Neural progenitor cell (in vitro differentiated cells): ENCODE measurements at regions not wholly inside any gene's neighbourhood (a gene's known extent, or its start where the extent isn't known, plus 50 kb on each side); places are given as distances from the start of the nearest gene placed in this dataset.

Experiments used
- DNase-seq: peaks from one replicate; pipeline ENCODE4 v3.0.0-alpha.2; 2016; ENCODE audit warnings: low spot score
- H2AFZ ChIP-seq: fragments of 200-600 bp; sonication (generic); replicated peaks from 2 replicates; pipeline ENCODE4 v1.6.1; 2016; ENCODE audit warnings: antibody characterized with exemption
- H3F3A ChIP-seq: fragments of 200-600 bp; sonication (generic); 2 replicates; pipeline ENCODE4 v1.6.1; 2016; ENCODE audit warnings: antibody characterized with exemption, low read depth
- H3K27ac ChIP-seq: fragments of 200-600 bp; sonication (generic); 2 replicates; pipeline ENCODE4 v1.5.1; 2016; ENCODE audit warnings: mild to moderate bottlenecking
- H3K27me3 ChIP-seq: fragments of 200-600 bp; sonication (generic); 2 replicates; pipeline ENCODE4 v1.6.1; 2016; ENCODE audit warnings: mild to moderate bottlenecking, moderate library complexity
- H3K36me3 ChIP-seq: fragments of 200-600 bp; sonication (generic); 2 replicates; pipeline ENCODE4 v1.5.1; 2016
- H3K4me1 ChIP-seq: fragments of 200-600 bp; sonication (generic); 2 replicates; pipeline ENCODE4 v1.6.1; 2016; ENCODE audit warnings: mixed run types
- H3K4me2 ChIP-seq: fragments of 200-600 bp; sonication (generic); 2 replicates; pipeline ENCODE4 v1.6.1; 2016
- H3K4me3 ChIP-seq: fragments of 200-600 bp; sonication (generic); 2 replicates; pipeline ENCODE4 v1.5.1; 2016
- H3K79me2 ChIP-seq: fragments of 200-600 bp; sonication (generic); 2 replicates; pipeline ENCODE4 v1.6.1; 2016; ENCODE audit warnings: low read depth
- H3K9ac ChIP-seq: fragments of 200-600 bp; sonication (generic); 2 replicates; pipeline ENCODE4 v1.6.1; 2016
- H3K9me3 ChIP-seq: fragments of 200-600 bp; sonication (generic); 2 replicates; pipeline ENCODE4 v1.5.1; 2016; ENCODE audit warnings: low read depth
- H4K20me1 ChIP-seq: fragments of 200-600 bp; sonication (generic); 2 replicates; pipeline ENCODE4 v1.6.1; 2016; ENCODE audit warnings: low read depth
- H3K27ac Mint-ChIP-seq: 3 replicates; pipeline ENCODE4 v1.8.0; 2021; ENCODE audit warnings: mixed read lengths
- H3K27me3 Mint-ChIP-seq: 2 replicates; pipeline ENCODE4 v1.8.0; 2022; ENCODE audit warnings: low read depth, mild to moderate bottlenecking, inconsistent platforms, moderate library complexity, mixed read lengths; ENCODE audit not compliant: insufficient read depth
- H3K36me3 Mint-ChIP-seq: 3 replicates; pipeline ENCODE4 v1.8.0; 2021; ENCODE audit warnings: mixed read lengths
- H3K4me1 Mint-ChIP-seq: 3 replicates; pipeline ENCODE4 v1.8.0; 2021; ENCODE audit warnings: mixed read lengths
- H3K4me3 Mint-ChIP-seq: 3 replicates; pipeline ENCODE4 v1.8.0; 2021; ENCODE audit warnings: mild to moderate bottlenecking, moderate library complexity, mixed read lengths
- H3K9me3 Mint-ChIP-seq: 3 replicates; pipeline ENCODE4 v1.8.0; 2020; ENCODE audit warnings: mixed read lengths
- CTCF ChIP-seq: fragments of 200-600 bp; sonication (generic); IDR thresholded peaks from 2 replicates; pipeline ENCODE4 v1.5.1; 2017; ENCODE audit warnings: antibody characterized with exemption, mild to moderate bottlenecking
- EZH2 ChIP-seq: fragments of 200-600 bp; sonication (generic); IDR thresholded peaks from 2 replicates; pipeline ENCODE4 v1.6.1; 2017; ENCODE audit warnings: antibody characterized with exemption, mild to moderate bottlenecking, moderate library complexity
- EZH2phosphoT487 ChIP-seq: fragments of 200-600 bp; sonication (generic); IDR thresholded peaks from 2 replicates; pipeline ENCODE4 v1.6.1; 2017; ENCODE audit warnings: antibody characterized with exemption

- TF ChIP-seq EZH2phosphoT487, result no peak
- TF ChIP-seq CTCF, result no peak
- TF ChIP-seq EZH2, result no peak
- H3K9me3 Mint-ChIP-seq, result peaks cover 4% of the 10 kb centered on the region
- peaks cover 3% of the 10 kb centered on the region for H3K27me3 Mint-ChIP-seq
- Histone ChIP-seq H3K4me2 (no peak overlapping the region), H3K9ac (no peak overlapping the region), H3K36me3 (no peaks in the 10 kb centered on the region), H3K9me3 (no peaks in the 10 kb centered on the region), H2AFZ (no peak overlapping the region), H3K4me3 (no peak overlapping the region), H3K27ac (no peak overlapping the region), H3K79me2 (no peaks in the 10 kb centered on the region), H3K27me3 (no peaks in the 10 kb centered on the region), H3K4me1 (peaks cover 5% of the 10 kb centered on the region), H3F3A (peaks cover 5% of the 10 kb centered on the region), H4K20me1 (no peaks in the 10 kb centered on the region)
- DNase-seq, result no peak
- peaks cover 23% of the 10 kb centered on the region for H3K4me1 Mint-ChIP-seq
- no peak overlapping the region for H3K27ac Mint-ChIP-seq
- no peaks in the 10 kb centered on the region for H3K36me3 Mint-ChIP-seq
- H3K4me3 Mint-ChIP-seq, result no peak overlapping the region
Measured at GRCh38 chr1:114235960-114236359, 82.3 kb upstream of the SYT6 start.

GRCh38 chr1:114235281-114235680 is 81.6 kb upstream of the SYT6 start:
- peaks cover 5% of the 10 kb centered on the region for H3K27me3 Mint-ChIP-seq
- Histone ChIP-seq H3K9me3 (no peaks in the 10 kb centered on the region), H3K27ac (no peak overlapping the region), H3K79me2 (no peaks in the 10 kb centered on the region), H3K4me2 (no peak overlapping the region), H3K36me3 (no peaks in the 10 kb centered on the region), H2AFZ (no peak overlapping the region), H3K27me3 (no peaks in the 10 kb centered on the region), H3F3A (peaks cover 9% of the 10 kb centered on the region), H3K9ac (no peak overlapping the region), H3K4me1 (peaks cover 11% of the 10 kb centered on the region), H4K20me1 (no peaks in the 10 kb centered on the region), H3K4me3 (no peak overlapping the region)
- no peak for DNase-seq
- H3K9me3 Mint-ChIP-seq, result no peaks in the 10 kb centered on the region
- no peak overlapping the region for H3K4me3 Mint-ChIP-seq
- TF ChIP-seq CTCF, result no peak
- no peak for TF ChIP-seq EZH2
- no peak for TF ChIP-seq EZH2phosphoT487
- no peaks in the 10 kb centered on the region for H3K36me3 Mint-ChIP-seq
- H3K27ac Mint-ChIP-seq, result no peak overlapping the region
- peaks cover 28% of the 10 kb centered on the region for H3K4me1 Mint-ChIP-seq

DNA sequence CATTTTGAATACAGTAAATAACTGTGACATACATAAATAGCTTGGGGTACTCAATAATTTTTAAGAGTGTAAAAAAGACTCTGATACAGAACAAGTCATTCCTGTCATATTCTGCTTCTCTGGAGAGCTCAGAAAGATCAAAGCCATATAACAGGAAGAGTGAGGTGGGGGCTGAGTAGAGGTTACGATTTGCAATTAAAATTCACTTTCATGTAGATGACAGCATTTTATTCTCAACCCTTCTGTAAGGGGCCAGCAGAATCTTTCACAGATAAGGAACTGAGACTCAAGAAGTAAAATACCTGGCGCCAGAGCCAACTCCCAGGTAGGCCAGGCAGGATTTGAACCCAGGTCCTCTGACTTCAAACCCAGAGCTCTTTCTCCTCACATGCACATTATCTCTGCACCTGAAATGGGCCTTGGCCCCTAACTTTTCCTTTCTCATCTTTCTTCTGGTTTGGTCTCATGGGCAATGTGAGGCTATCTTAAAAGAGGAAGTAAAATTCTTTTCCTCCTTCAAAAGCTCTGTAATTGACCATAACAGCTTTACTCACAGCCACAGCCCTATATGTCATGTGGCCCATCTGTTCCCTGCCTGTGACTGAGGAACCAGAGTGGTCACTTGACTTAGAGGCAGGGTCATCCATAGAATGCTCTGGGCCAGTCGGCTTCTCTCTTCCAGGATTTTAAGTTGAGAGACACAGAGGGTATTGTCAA is 80.9 kb upstream of the SYT6 start:
- no peaks in the 10 kb centered on the region for H3K9me3 Mint-ChIP-seq
- Histone ChIP-seq H3K36me3 (no peaks in the 10 kb centered on the region), H3K4me1 (peaks cover 18% of the 10 kb centered on the region), H3F3A (peaks cover 13% of the 10 kb centered on the region), H3K79me2 (no peaks in the 10 kb centered on the region), H3K4me2 (no peak overlapping the region), H3K4me3 (no peak overlapping the region), H2AFZ (no peak overlapping the region), H3K27me3 (no peaks in the 10 kb centered on the region), H3K9ac (no peak overlapping the region), H3K9me3 (no peaks in the 10 kb centered on the region), H4K20me1 (no peaks in the 10 kb centered on the region), H3K27ac (no peak overlapping the region)
- H3K27me3 Mint-ChIP-seq, result peaks cover 9% of the 10 kb centered on the region
- H3K27ac Mint-ChIP-seq, result no peak overlapping the region
- no peaks in the 10 kb centered on the region for H3K36me3 Mint-ChIP-seq
- TF ChIP-seq EZH2phosphoT487, result no peak
- TF ChIP-seq CTCF, result no peak
- no peak for TF ChIP-seq EZH2
- no peak for DNase-seq
- H3K4me1 Mint-ChIP-seq, result peaks cover 36% of the 10 kb centered on the region
- H3K4me3 Mint-ChIP-seq, result no peak overlapping the region
